Lower leg skin (tissue), 4 donors: ENCODE measurements at regions not wholly inside any gene's neighbourhood (a gene's known extent, or its start where the extent isn't known, plus 50 kb on each side); places are given as distances from the start of the nearest gene placed in this dataset.

Experiments
- DNase-seq, 2 donors: peaks; one replicate each; pipeline ENCODE4 v3.0.0-alpha.2; 2019; ENCODE audit warnings: low spot score in 2 of 2
- H3K4me3 ChIP-seq: fragments of 200-600 bp; sonication (generic); 2 replicates; pipeline ENCODE4 v1.5.1; 2017; ENCODE audit warnings: mild to moderate bottlenecking, low read depth; ENCODE audit not compliant: poor library complexity, severe bottlenecking
- POLR2A ChIP-seq, 2 donors: fragments of 450-650 bp; IDR thresholded peaks; one replicate each; pipeline ENCODE4 v1.6.1; 2016 to 2017; ENCODE audit warnings: antibody characterized with exemption in 2 of 2, mild to moderate bottlenecking in 1 of 2, moderate library complexity in 1 of 2
- WGBS, 2 donors: methylation state at CpG; one replicate each; pipeline ENCODE4 v1.1.5; 2018; 5-methylcytosine and 5-hydroxymethylcytosine counted together
- intact Hi-C: fragments of 100-400 bp; cut with DNase I; formaldehyde crosslinking; loops from one replicate; pipeline ENCODE4 v1.15.0; 2023; ENCODE audit warnings: low total_unique reads
- TF ChIP-seq, protein P1 (sequence below), 3 donors: fragments of 450-650 bp; IDR thresholded peaks; one replicate each; pipeline ENCODE4 v1.5.1; 2016; ENCODE audit warnings: antibody characterized with exemption in 3 of 3, mild to moderate bottlenecking in 3 of 3, moderate library complexity in 2 of 3

DNA sequence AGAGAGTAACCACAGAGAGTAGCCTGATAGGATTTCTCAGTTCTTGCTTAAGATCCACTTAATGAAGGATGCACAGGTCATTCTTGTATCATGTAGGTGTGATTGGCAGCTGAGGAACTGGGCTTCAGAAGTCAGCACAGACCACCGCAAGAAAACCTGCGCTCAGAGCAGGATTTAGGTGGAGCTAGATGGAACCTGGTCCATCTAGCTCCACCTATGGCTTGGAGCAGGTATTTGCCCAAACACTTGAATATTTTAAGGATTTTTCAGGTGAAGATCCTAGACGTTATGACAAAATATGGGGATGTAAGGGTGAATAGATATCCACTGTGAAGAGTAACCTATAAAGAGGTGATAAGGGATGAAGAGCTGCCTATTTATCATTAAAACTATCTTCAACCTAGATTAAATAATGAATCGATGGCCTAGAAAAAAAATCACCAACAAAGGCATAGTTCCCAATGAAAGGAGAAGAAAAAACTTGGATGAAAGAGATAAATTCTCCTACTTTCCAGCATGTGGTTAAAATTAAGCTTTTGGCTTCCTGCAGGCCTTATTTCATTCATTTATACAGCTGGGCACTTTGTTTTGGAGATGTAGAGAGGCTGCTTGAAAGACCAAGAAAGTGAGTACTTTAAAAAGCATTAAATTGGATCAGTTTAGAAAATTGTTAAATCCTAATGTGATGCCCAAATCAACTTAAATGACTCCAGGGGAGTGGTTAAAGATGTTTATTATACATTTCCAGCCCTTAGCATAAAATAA is 778.4 kb upstream of the GJE1 start:
- intact Hi-C loops, result no loop called here
- WGBS, 2 donors, result 80 to 81% methylated on average over 4 of the region's 4 CpGs
- TF ChIP-seq POLR2A (IDR thresholded peaks at IDR 0.05), result no peak
- TF ChIP-seq, protein P1, sequence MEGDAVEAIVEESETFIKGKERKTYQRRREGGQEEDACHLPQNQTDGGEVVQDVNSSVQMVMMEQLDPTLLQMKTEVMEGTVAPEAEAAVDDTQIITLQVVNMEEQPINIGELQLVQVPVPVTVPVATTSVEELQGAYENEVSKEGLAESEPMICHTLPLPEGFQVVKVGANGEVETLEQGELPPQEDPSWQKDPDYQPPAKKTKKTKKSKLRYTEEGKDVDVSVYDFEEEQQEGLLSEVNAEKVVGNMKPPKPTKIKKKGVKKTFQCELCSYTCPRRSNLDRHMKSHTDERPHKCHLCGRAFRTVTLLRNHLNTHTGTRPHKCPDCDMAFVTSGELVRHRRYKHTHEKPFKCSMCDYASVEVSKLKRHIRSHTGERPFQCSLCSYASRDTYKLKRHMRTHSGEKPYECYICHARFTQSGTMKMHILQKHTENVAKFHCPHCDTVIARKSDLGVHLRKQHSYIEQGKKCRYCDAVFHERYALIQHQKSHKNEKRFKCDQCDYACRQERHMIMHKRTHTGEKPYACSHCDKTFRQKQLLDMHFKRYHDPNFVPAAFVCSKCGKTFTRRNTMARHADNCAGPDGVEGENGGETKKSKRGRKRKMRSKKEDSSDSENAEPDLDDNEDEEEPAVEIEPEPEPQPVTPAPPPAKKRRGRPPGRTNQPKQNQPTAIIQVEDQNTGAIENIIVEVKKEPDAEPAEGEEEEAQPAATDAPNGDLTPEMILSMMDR (IDR thresholded peaks at IDR 0.05), result no peak
- no peak for DNase-seq
- H3K4me3 ChIP-seq, result no peak overlapping the region

GRCh38 chr6:141351721-141352120 is 781.0 kb upstream of the GJE1 start:
- no peak for DNase-seq
- intact Hi-C loops, result no loop called here
- no peak overlapping the region for H3K4me3 ChIP-seq
- no peak for TF ChIP-seq POLR2A (IDR thresholded peaks at IDR 0.05)
- TF ChIP-seq, protein P1 (IDR thresholded peaks at IDR 0.05), result no peak
- 88 to 91% methylated on average over 1 of the region's 1 CpG for WGBS, 2 donors

- H3K4me3 ChIP-seq, result no peak overlapping the region
- TF ChIP-seq, protein P1 (IDR thresholded peaks at IDR 0.05), result no peak
- TF ChIP-seq POLR2A (IDR thresholded peaks at IDR 0.05), result no peak
- WGBS, 2 donors, result 83 to 97% methylated on average over 1 of the region's 1 CpG
- intact Hi-C loops, result no loop called here
- DNase-seq, result no peak
Measured at GRCh38 chr6:141349710-141350109, 783.0 kb upstream of the GJE1 start.

- 91 to 93% methylated on average over 3 of the region's 3 CpGs for WGBS, 2 donors
Measured at GRCh38 chr6:141347906-141348492, 784.7 kb upstream of the GJE1 start.

GRCh38 chr6:141347086-141347485 is 785.6 kb upstream of the GJE1 start:
- 66 to 74% methylated on average over 1 of the region's 1 CpG for WGBS, 2 donors

More at GRCh38 chr6:141347906-141348492, 784.7 kb upstream of the GJE1 start:
- H3K4me3 ChIP-seq, result no peak overlapping the region
- no peak for DNase-seq
- intact Hi-C loops, result no loop called here
- TF ChIP-seq, protein P1 (IDR thresholded peaks at IDR 0.05), result no peak
- TF ChIP-seq POLR2A (IDR thresholded peaks at IDR 0.05), result no peak

More at GRCh38 chr6:141347086-141347485, 785.6 kb upstream of the GJE1 start:
- no peak overlapping the region for H3K4me3 ChIP-seq
- intact Hi-C loops, result no loop called here
- no peak for TF ChIP-seq POLR2A (IDR thresholded peaks at IDR 0.05)
- TF ChIP-seq, protein P1 (IDR thresholded peaks at IDR 0.05), result no peak
- DNase-seq, result no peak
